NCI-H1694 treated with DMSO at 0.1 percent for 48 hours (cell line): ENCODE measurements at regions not wholly inside any gene's neighbourhood (a gene's known extent, or its start where the extent isn't known, plus 50 kb on each side); places are given as distances from the start of the nearest gene placed in this dataset.
"Not testable (repeated sequence)": the region's sequence is repeated elsewhere in the genome, so short reads cannot be mapped to it uniquely, and the experiment has no call there.

Experiments used
- DNase-seq: peaks from one replicate; lab custom pipeline; 2025; lab: John Stamatoyannopoulos, UW

- DNase-seq, result no peak
These were observed 161.4 kb downstream of the LY86 start for GRCh38 chr6:6749702-6750491.

GRCh38 chr6:6750594-6751265 lies 162.2 kb downstream of the LY86 start:
- no peak for DNase-seq

GRCh38 chr6:6751266-6751596 lies 162.7 kb downstream of the LY86 start:
- DNase-seq, result no peak

GRCh38 chr6:6751619-6752023 lies 163.1 kb downstream of the LY86 start:
- no peak for DNase-seq

- no peak for DNase-seq
These were observed 163.6 kb downstream of the LY86 start for GRCh38 chr6:6752129-6752528.

- DNase-seq, result no peak
These were observed 164.8 kb downstream of the LY86 start for GRCh38 chr6:6753301-6753700.

GRCh38 chr6:6756526-6756925 lies 168.0 kb downstream of the LY86 start:
- DNase-seq, result no peak

GRCh38 chr6:6758546-6758914 lies 170.0 kb downstream of the LY86 start:
- DNase-seq, result no peak

GRCh38 chr6:6758915-6759654 lies 170.6 kb downstream of the LY86 start:
- peak; percentile 25 for DNase-seq

- no peak for DNase-seq
These were observed 171.5 kb downstream of the LY86 start for GRCh38 chr6:6760002-6760401.

GRCh38 chr6:6762566-6762965 lies 174.0 kb downstream of the LY86 start:
- not testable (repeated sequence) for DNase-seq

- no peak for DNase-seq
These were observed 176.4 kb downstream of the LY86 start for GRCh38 chr6:6764764-6765434.

GRCh38 chr6:6766230-6766905 lies 177.8 kb downstream of the LY86 start:
- no peak for DNase-seq

- no peak for DNase-seq
These were observed 180.9 kb downstream of the LY86 start for GRCh38 chr6:6769466-6769865.

- DNase-seq, result no peak
These were observed 182.9 kb downstream of the LY86 start for GRCh38 chr6:6771224-6771945.

GRCh38 chr6:6771964-6772363 lies 183.4 kb downstream of the LY86 start:
- no peak for DNase-seq

- DNase-seq, result no peak
These were observed 184.2 kb downstream of the LY86 start for GRCh38 chr6:6772751-6773150.

- DNase-seq, result no peak
These were observed 186.6 kb downstream of the LY86 start for GRCh38 chr6:6775074-6775473.

- DNase-seq, result no peak
These were observed 191.7 kb downstream of the LY86 start for GRCh38 chr6:6780231-6780630.

- no peak for DNase-seq
These were observed 192.8 kb downstream of the LY86 start for GRCh38 chr6:6781172-6781872.

- no peak for DNase-seq
These were observed 193.3 kb downstream of the LY86 start for GRCh38 chr6:6781873-6782227.
